NCI-H2029 treated with DMSO at 0.1 percent for 48 hours (cell line): ENCODE measurements at regions not wholly inside any gene's neighbourhood (a gene's known extent, or its start where the extent isn't known, plus 50 kb on each side); places are given as distances from the start of the nearest gene placed in this dataset.
"Not testable (repeated sequence)": the region's sequence is repeated elsewhere in the genome, so short reads cannot be mapped to it uniquely, and the experiment has no call there.

Experiments used
- DNase-seq: peaks from one replicate; lab custom pipeline; 2025; lab: John Stamatoyannopoulos, UW

- no peak for DNase-seq
Measured at GRCh38 chr1:81738875-81739274, 61.9 kb upstream of the ADGRL2 start.

DNA sequence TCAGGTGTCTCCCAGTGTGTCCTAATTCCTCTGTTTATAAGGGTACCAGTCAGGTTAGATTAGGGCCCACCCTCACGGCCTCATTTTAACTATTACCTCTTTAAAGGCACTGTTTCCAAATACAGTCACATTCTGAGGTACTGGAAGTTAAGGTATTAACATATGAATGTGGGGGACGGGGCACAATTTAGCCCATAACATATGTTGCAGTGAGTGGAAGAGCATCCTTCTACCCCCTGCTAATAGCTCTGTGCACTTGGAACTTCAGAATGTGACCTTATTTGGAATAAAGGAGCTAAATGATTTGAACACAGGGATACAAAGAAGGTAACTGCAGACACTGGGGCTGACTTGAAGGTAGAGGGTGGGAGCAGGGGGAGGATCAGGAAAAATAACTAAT is 67.3 kb upstream of the ADGRL2 start:
- no peak for DNase-seq

GRCh38 chr1:81731989-81732388 is 68.7 kb upstream of the ADGRL2 start:
- no peak for DNase-seq

DNA sequence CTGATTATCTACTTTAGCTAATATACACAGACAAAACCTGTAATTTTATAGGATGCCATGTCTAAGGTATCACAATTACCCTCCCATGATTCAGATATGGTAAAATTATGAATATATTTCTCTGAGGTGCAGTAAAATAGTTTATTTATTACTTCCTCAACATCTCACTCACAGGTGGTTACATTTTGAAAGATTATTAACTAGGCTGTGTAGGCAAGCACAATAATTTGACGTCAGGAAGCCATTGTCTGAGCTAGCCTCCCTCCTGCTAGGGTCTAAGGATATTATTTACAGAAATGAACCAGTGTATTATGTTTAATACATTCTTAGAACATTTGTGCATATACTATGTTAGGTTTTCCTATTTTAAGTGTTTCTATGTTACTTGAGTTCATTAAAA is 69.9 kb upstream of the ADGRL2 start:
- DNase-seq: no peak

DNA sequence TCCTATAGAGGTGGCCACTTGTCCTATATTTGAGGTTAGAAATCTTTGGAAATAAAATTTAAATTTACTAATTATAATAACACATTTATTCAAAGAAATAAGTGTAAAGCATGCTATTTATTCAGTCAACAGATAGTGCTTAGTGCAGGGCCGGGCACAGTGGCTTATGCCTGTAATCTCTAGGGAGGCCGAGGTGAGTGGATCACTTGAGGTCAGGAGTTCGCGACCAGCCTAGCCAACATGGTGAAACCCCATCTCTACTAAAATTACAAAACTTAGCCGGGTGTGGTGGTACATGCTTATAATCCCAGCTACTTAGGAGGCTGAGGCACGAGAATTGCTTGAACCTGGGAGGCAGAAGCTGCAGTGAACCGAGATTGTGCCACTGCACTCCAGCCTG is 70.4 kb upstream of the ADGRL2 start:
- not testable (repeated sequence) for DNase-seq

GRCh38 chr1:81729818-81730217 is 70.9 kb upstream of the ADGRL2 start:
- DNase-seq: no peak

DNA sequence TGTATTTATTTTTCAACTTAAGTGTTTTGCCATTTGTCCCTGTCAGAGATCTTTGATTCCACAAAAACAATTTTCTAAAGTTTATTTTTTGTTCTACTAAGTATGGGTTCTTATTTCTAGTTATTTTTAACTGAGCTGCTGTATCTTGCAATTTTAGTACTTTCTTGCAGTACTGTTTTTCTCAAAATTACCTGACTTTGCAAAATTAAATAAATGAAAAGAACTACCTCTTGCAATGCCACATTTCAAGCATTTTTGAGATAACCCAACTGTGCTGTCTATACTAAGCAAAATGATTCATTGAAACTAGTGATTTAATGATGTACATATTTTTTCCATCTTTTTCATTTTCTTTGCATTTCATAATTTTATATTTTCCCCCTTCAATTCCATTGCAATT is 71.5 kb upstream of the ADGRL2 start:
- DNase-seq: no peak

DNA sequence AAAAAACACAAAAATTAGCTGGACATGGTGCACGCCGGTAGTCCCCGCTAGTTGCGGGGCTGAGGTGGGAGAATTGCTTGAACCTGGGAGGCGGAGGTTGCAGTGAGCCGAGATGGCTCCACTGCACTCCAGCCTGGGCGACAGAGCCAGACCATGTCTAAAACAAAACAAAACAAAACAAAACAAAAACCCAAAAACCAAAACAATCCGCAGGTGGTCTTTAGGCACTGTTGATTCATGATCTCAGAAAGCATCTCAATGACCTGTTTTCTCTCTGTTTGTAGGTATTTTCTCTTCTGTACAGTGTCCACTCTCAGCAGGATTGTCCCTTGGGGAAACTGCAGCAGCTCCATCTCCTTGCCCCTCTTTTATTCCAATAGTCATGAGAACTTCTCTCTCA is 74.9 kb upstream of the ADGRL2 start:
- no peak for DNase-seq

GRCh38 chr1:81722631-81723328 is 78.0 kb upstream of the ADGRL2 start:
- not testable (repeated sequence) for DNase-seq

DNA sequence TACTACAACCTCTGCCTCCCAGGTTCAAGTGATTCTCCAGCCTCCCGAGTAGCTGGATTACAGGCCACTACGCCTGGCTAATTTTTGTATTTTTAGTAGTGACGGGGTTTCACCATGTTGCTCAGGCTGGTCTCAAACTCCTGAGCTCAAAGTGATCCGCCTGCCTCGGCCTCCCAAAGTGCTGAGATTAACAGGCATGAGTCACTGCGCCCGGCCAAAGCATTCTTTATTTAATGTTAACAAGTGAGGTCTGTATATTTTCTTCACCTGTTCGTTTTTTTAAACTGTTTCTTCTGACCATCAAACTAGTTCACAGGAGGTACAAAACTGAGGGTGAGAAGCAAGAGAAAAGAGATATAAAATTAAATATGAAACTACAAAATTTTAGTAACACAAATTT is 80.5 kb upstream of the ADGRL2 start:
- not testable (repeated sequence) for DNase-seq

- DNase-seq: no peak
Measured at GRCh38 chr1:81717230-81717629, 83.5 kb upstream of the ADGRL2 start.

DNA sequence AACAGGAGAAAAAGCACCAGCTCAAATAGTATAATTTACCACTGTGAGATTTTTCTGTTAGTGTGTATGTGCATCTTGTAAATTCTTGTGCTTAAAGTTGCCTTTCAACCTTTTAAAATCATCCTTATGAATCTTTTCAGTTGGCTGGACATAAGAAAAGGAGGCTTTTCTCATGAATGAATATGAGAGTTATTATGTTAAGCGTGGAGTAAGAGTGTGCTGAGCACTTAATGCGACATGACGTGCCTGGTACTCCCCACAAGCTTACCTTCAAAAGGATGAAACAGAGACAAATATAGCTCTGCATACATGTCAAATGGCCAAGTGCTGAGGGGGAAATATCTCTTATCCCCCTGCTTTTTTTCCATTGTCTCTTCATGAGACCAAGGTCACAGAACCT is 85.3 kb upstream of the ADGRL2 start:
- no peak for DNase-seq

DNA sequence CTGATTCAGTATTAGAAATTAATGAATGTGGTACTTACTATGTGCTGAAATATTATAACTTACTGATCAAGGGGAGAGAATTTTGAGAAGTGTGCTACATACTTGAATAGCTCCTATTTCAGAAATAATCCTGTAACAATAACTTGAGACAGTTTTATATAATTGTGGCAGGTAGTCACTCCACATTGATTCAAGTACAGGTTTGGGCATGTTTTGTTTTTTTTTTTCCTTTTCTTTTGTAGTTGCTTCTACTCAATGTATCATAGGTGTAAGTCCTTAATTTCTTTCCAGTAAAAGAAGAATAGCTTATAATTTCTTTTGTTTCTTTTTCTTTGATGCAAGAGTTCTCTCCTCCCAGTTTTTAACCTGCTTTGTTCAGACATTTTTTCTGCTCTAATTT is 86.1 kb upstream of the ADGRL2 start:
- no peak for DNase-seq

- DNase-seq: no peak
Measured at GRCh38 chr1:81712425-81712824, 88.3 kb upstream of the ADGRL2 start.

- DNase-seq: no peak
Measured at GRCh38 chr1:81710857-81711256, 89.9 kb upstream of the ADGRL2 start.

- no peak for DNase-seq
Measured at GRCh38 chr1:81708250-81708649, 92.5 kb upstream of the ADGRL2 start.

DNA sequence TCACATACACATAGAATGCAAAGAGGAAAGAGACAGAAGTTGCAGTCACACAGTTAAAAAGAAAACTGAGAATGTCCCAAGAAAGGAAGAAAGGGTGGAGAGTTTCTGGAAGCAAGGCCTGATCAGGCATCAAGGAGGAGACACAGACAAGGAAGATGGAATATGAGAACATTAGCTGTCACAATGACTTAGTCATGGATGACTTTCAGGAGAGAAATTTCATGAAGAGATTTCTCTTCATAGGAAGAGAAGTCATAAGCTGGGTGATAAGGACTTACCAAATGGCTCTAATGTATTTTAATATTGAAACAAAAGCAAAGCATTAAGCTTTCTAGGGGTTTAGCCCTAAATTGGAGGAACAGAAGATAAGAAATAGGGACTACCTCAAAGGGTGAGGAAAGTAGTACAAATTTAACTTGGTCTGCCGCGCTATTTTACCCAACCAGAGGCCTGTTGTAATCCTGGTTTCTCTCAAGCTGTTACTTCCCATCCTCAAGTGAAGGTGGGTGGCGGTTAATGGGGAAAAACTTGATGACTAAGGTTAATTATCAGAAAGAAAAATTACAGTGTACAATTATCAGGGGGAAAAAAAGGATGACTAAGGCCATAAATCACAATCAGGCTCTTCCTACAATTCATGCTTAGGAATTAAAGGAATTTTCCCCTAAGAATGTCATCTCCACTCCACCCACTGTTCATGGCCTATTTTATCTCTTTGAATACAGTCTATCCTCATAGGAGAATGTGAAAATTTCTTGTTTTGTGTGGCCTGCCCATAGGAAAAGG is 93.9 kb upstream of the ADGRL2 start:
- no peak for DNase-seq

GRCh38 chr1:81703756-81704463 is 96.8 kb upstream of the ADGRL2 start:
- DNase-seq: no peak

- no peak for DNase-seq
Measured at GRCh38 chr1:81703391-81703755, 97.4 kb upstream of the ADGRL2 start.

- DNase-seq: no peak
Measured at GRCh38 chr1:81702903-81703302, 97.8 kb upstream of the ADGRL2 start.

DNA sequence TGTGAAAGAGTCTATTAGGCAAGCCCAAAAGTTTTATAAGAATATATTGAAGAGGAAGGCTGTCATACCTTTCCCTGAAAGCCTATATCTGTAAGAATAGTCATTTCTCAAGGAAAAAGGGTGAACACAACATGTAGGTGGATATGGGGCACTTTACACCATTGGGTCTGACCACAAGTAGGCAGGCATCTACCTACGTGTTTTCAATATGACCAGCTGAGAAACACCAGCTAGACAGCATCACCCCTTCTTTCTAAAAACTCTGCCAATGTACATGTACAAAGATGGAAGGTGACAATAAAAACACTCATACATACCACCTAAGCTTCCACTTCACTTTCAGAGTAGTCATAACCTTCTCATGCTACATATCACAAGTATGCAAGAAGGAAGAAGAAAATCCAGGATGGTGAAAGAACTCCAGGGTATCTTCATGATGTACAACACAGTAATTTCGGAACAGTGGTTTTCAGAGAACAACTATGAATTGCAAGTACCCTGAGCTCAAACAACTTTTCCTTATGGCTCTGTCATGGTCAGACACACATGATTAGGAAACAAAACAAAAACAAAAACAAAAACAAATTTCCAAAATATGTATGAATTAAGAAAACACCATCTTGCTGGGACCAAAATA is 98.5 kb upstream of the ADGRL2 start:
- DNase-seq: no peak

DNA sequence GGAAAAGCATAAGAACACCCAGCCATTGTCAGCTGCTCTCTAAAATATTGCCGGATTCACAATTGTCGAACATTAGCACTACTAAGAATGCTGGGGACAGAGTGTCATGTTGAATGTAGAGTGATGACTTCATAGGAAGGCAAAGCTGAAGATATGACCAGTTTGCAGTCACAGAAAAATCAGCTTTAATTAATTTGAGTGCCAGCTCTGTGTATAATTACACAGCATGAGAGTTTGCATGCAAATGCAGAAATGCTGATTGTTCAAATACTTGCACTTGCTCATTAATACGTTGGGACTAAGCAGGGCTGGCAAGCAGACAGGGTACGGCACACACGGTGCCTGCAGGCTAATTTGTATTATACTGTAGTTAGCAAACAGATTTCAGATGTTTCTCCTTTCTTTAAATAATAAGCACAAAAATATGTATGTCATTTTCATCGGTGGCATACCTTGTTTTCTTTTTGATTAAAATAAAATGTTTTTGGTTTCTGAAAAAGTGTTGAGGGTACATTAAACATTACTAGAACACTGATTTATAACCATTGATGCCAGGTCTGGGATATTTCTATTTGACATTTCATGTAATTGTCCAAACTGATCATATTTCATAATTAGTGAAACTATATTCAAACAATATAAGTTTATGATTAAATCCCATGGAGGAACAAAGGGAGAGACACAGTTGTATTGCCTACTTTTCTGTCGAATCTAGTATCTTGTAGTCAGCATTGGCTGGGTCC is 99.8 kb upstream of the ADGRL2 start:
- DNase-seq: no peak
